ENCODE measurements at regions not wholly inside any gene's neighbourhood (a gene's known extent, or its start where the extent isn't known, plus 50 kb on each side); places are given as distances from the start of the nearest gene placed in this dataset.

GRCh38 chr18:77996737-77997136 lies 747.1 kb downstream of the GALR1 start:
- Mint-ChIP-seq H3K9me3 (peaks cover 4 to 35% (median 8%) of the 10 kb centered on the region in 11 donors), H3K36me3 (no peaks in the 10 kb centered on the region), H3K27me3 (peaks cover 0 to 11% (median 4%) of the 10 kb centered on the region in 5 donors), H3K4me3 (no peak overlapping the region), H3K4me1 (no peaks in the 10 kb centered on the region), H3K27ac (no peak overlapping the region)
- DNase-seq: no peak
- Histone ChIP-seq H3K27ac (ENCODE audit: low read depth, low read length) (no peak overlapping the region), H3K4me3 (ENCODE audit: low read length) (no peak overlapping the region), H3K36me3 (ENCODE audit: control insufficient read depth in 2 of 3, insufficient read depth in 3 of 3, low read length in 3 of 3) (no peaks in the 10 kb centered on the region), H3K27me3 (ENCODE audit: control insufficient read depth in 2 of 2, insufficient read depth in 2 of 2, low read length in 2 of 2) (no peaks in the 10 kb centered on the region), H3K4me1 (ENCODE audit: control insufficient read depth in 2 of 2, insufficient read depth in 2 of 2, low read length in 2 of 2) (no peaks in the 10 kb centered on the region), H3K9me3 (ENCODE audit: control insufficient read depth in 2 of 3, low read length in 3 of 3) (no peaks in the 10 kb centered on the region)
- CTCF ChIA-PET: no interaction called here
- intact Hi-C loops (cut with micrococcal nuclease): no loop called here
- POLR2A ChIA-PET: no interaction called here
- ATAC-seq: no peak

- intact Hi-C loops (cut with micrococcal nuclease): no loop called here
- H3K36me3 Mint-ChIP-seq: no peaks in the 10 kb centered on the region
- ATAC-seq: no peak
- Histone ChIP-seq H3K4me3 (ENCODE audit: low read length) (no peak overlapping the region), H3K9me3 (ENCODE audit: control insufficient read depth in 2 of 3, low read length in 3 of 3) (no peaks in the 10 kb centered on the region), H3K27me3 (ENCODE audit: control insufficient read depth in 2 of 2, insufficient read depth in 2 of 2, low read length in 2 of 2) (no peaks in the 10 kb centered on the region), H3K27ac (ENCODE audit: low read depth, low read length) (no peak overlapping the region), H3K4me1 (ENCODE audit: control insufficient read depth in 2 of 2, insufficient read depth in 2 of 2, low read length in 2 of 2) (no peaks in the 10 kb centered on the region), H3K36me3 (ENCODE audit: control insufficient read depth in 2 of 3, insufficient read depth in 3 of 3, low read length in 3 of 3) (no peaks in the 10 kb centered on the region)
- H3K27me3 Mint-ChIP-seq: peaks cover 0 to 37% (median 19%) of the 10 kb centered on the region in 5 donors
- no peak for DNase-seq
- ChIA-PET POLR2A (no interaction called here), CTCF (no interaction called here)
- H3K4me1 Mint-ChIP-seq: no peaks in the 10 kb centered on the region
- H3K9me3 Mint-ChIP-seq: peaks cover 0 to 28% (median 10%) of the 10 kb centered on the region in 11 donors
- no peak overlapping the region for H3K27ac Mint-ChIP-seq
- no peak overlapping the region for H3K4me3 Mint-ChIP-seq
Observed at GRCh38 chr18:78001811-78002210, 752.2 kb downstream of the GALR1 start.

- H3K4me1 Mint-ChIP-seq: peaks cover 0 to 2% (median 0%) of the 10 kb centered on the region in 7 donors
- ATAC-seq: no peak
- no peaks in the 10 kb centered on the region for H3K36me3 Mint-ChIP-seq
- intact Hi-C loops (cut with micrococcal nuclease): no loop called here
- no peak overlapping the region for H3K27ac Mint-ChIP-seq
- POLR2A ChIA-PET: no interaction called here
- Histone ChIP-seq H3K4me1 (ENCODE audit: control insufficient read depth in 2 of 2, insufficient read depth in 2 of 2, low read length in 2 of 2) (no peaks in the 10 kb centered on the region), H3K27ac (ENCODE audit: low read depth, low read length) (no peak overlapping the region), H3K4me3 (ENCODE audit: low read length) (no peak overlapping the region), H3K9me3 (ENCODE audit: control insufficient read depth in 2 of 3, low read length in 3 of 3) (peaks cover 0 to 7% (median 0%) of the 10 kb centered on the region in 3 experiments), H3K36me3 (ENCODE audit: control insufficient read depth in 2 of 3, insufficient read depth in 3 of 3, low read length in 3 of 3) (no peaks in the 10 kb centered on the region), H3K27me3 (ENCODE audit: control insufficient read depth in 2 of 2, insufficient read depth in 2 of 2, low read length in 2 of 2) (no peaks in the 10 kb centered on the region)
- CTCF ChIA-PET: no interaction called here
- H3K9me3 Mint-ChIP-seq: peaks cover 4 to 27% (median 14%) of the 10 kb centered on the region in 11 donors
- DNase-seq: no peak
- H3K4me3 Mint-ChIP-seq: no peak overlapping the region
- peaks cover 0 to 35% (median 25%) of the 10 kb centered on the region in 5 donors for H3K27me3 Mint-ChIP-seq
Observed at GRCh38 chr18:78006006-78006773, 756.5 kb downstream of the GALR1 start.

GRCh38 chr18:78006774-78007260 lies 757.2 kb downstream of the GALR1 start:
- ChIA-PET POLR2A (no interaction called here), CTCF (no interaction called here)
- H3K4me3 Mint-ChIP-seq: no peak overlapping the region
- H3K27ac Mint-ChIP-seq: no peak overlapping the region
- H3K27me3 Mint-ChIP-seq: peaks cover 0 to 35% (median 25%) of the 10 kb centered on the region in 5 donors
- Histone ChIP-seq H3K4me3 (ENCODE audit: low read length) (no peak overlapping the region), H3K27me3 (ENCODE audit: control insufficient read depth in 2 of 2, insufficient read depth in 2 of 2, low read length in 2 of 2) (no peaks in the 10 kb centered on the region), H3K36me3 (ENCODE audit: control insufficient read depth in 2 of 3, insufficient read depth in 3 of 3, low read length in 3 of 3) (no peaks in the 10 kb centered on the region), H3K27ac (ENCODE audit: low read depth, low read length) (no peak overlapping the region), H3K9me3 (ENCODE audit: control insufficient read depth in 2 of 3, low read length in 3 of 3) (peaks cover 0 to 7% (median 0%) of the 10 kb centered on the region in 3 experiments), H3K4me1 (ENCODE audit: control insufficient read depth in 2 of 2, insufficient read depth in 2 of 2, low read length in 2 of 2) (no peaks in the 10 kb centered on the region)
- no peaks in the 10 kb centered on the region for H3K36me3 Mint-ChIP-seq
- peaks cover 1 to 22% (median 10%) of the 10 kb centered on the region in 11 donors for H3K9me3 Mint-ChIP-seq
- intact Hi-C loops (cut with micrococcal nuclease): no loop called here
- ATAC-seq (no peak), DNase-seq (no peak)
- peaks cover 0 to 2% (median 0%) of the 10 kb centered on the region in 7 donors for H3K4me1 Mint-ChIP-seq

GRCh38 chr18:78010363-78010762 lies 760.7 kb downstream of the GALR1 start:
- DNase-seq: no peak
- Histone ChIP-seq H3K9me3 (ENCODE audit: control insufficient read depth in 2 of 3, low read length in 3 of 3) (peaks cover 0 to 7% (median 0%) of the 10 kb centered on the region in 3 experiments), H3K4me1 (ENCODE audit: control insufficient read depth in 2 of 2, insufficient read depth in 2 of 2, low read length in 2 of 2) (no peaks in the 10 kb centered on the region), H3K27me3 (ENCODE audit: control insufficient read depth in 2 of 2, insufficient read depth in 2 of 2, low read length in 2 of 2) (no peaks in the 10 kb centered on the region), H3K36me3 (ENCODE audit: control insufficient read depth in 2 of 3, insufficient read depth in 3 of 3, low read length in 3 of 3) (no peaks in the 10 kb centered on the region), H3K27ac (ENCODE audit: low read depth, low read length) (no peak overlapping the region), H3K4me3 (ENCODE audit: low read length) (no peak overlapping the region)
- Mint-ChIP-seq H3K9me3 (peaks cover 0 to 19% (median 9%) of the 10 kb centered on the region in 11 donors), H3K27me3 (peaks cover 0 to 26% (median 20%) of the 10 kb centered on the region in 5 donors), H3K4me1 (peaks cover 0 to 2% (median 0%) of the 10 kb centered on the region in 7 donors), H3K4me3 (no peak overlapping the region), H3K36me3 (no peaks in the 10 kb centered on the region), H3K27ac (no peak overlapping the region)
- CTCF ChIA-PET: no interaction called here
- intact Hi-C loops (cut with micrococcal nuclease): no loop called here
- no peak for ATAC-seq
- POLR2A ChIA-PET: no interaction called here

- H3K4me3 ChIP-seq (ENCODE audit: low read length): no peak overlapping the region
- no peaks in the 10 kb centered on the region for H3K36me3 Mint-ChIP-seq
- ATAC-seq (no peak), DNase-seq (no peak)
- no peaks in the 10 kb centered on the region for H3K4me1 ChIP-seq (ENCODE audit: control insufficient read depth in 2 of 2, insufficient read depth in 2 of 2, low read length in 2 of 2)
- H3K9me3 ChIP-seq (ENCODE audit: control insufficient read depth in 2 of 3, low read length in 3 of 3): no peaks in the 10 kb centered on the region
- H3K27ac Mint-ChIP-seq: no peak overlapping the region
- CTCF ChIA-PET: no interaction called here
- intact Hi-C loops (cut with micrococcal nuclease): no loop called here
- H3K27me3 ChIP-seq (ENCODE audit: control insufficient read depth in 2 of 2, insufficient read depth in 2 of 2, low read length in 2 of 2): no peaks in the 10 kb centered on the region
- H3K36me3 ChIP-seq (ENCODE audit: control insufficient read depth in 2 of 3, insufficient read depth in 3 of 3, low read length in 3 of 3): no peaks in the 10 kb centered on the region
- POLR2A ChIA-PET: no interaction called here
- peaks cover 0 to 3% (median 0%) of the 10 kb centered on the region in 11 donors for H3K9me3 Mint-ChIP-seq
- H3K27me3 Mint-ChIP-seq: peaks cover 0 to 6% (median 3%) of the 10 kb centered on the region in 5 donors
- no peak overlapping the region for H3K27ac ChIP-seq (ENCODE audit: low read depth, low read length)
- no peaks in the 10 kb centered on the region for H3K4me1 Mint-ChIP-seq
- H3K4me3 Mint-ChIP-seq: no peak overlapping the region
Observed at GRCh38 chr18:78017869-78018268, 768.2 kb downstream of the GALR1 start.

GRCh38 chr18:78021196-78021595 lies 771.5 kb downstream of the GALR1 start:
- DNase-seq: no peak
- no peak overlapping the region for H3K27ac ChIP-seq (ENCODE audit: low read depth, low read length)
- H3K4me3 Mint-ChIP-seq: no peak overlapping the region
- no peaks in the 10 kb centered on the region for H3K4me1 ChIP-seq (ENCODE audit: control insufficient read depth in 2 of 2, insufficient read depth in 2 of 2, low read length in 2 of 2)
- POLR2A ChIA-PET: no interaction called here
- no peaks in the 10 kb centered on the region for H3K36me3 ChIP-seq (ENCODE audit: control insufficient read depth in 2 of 3, insufficient read depth in 3 of 3, low read length in 3 of 3)
- no peaks in the 10 kb centered on the region for H3K9me3 ChIP-seq (ENCODE audit: control insufficient read depth in 2 of 3, low read length in 3 of 3)
- CTCF ChIA-PET: no interaction called here
- H3K36me3 Mint-ChIP-seq: no peaks in the 10 kb centered on the region
- no peaks in the 10 kb centered on the region for H3K27me3 ChIP-seq (ENCODE audit: control insufficient read depth in 2 of 2, insufficient read depth in 2 of 2, low read length in 2 of 2)
- no peaks in the 10 kb centered on the region for H3K4me1 Mint-ChIP-seq
- H3K27ac Mint-ChIP-seq: no peak overlapping the region
- peaks cover 0 to 13% (median 0%) of the 10 kb centered on the region in 5 donors for H3K27me3 Mint-ChIP-seq
- peaks cover 0 to 3% (median 0%) of the 10 kb centered on the region in 11 donors for H3K9me3 Mint-ChIP-seq
- no peak for ATAC-seq
- no peak overlapping the region for H3K4me3 ChIP-seq (ENCODE audit: low read length)
- intact Hi-C loops (cut with micrococcal nuclease): no loop called here
